ENCODE measurements at regions not wholly inside any gene's neighbourhood (a gene's known extent, or its start where the extent isn't known, plus 50 kb on each side); places are given as distances from the start of the nearest gene placed in this dataset.

GRCh38 chr9:126204197-126204596 lies 122.4 kb upstream of the MVB12B start:
- no peaks in the 10 kb centered on the region for H3K36me3 ChIP-seq (ENCODE audit: insufficient read depth, low read length, poor library complexity, severe bottlenecking)
- TF ChIP-seq EZH2 (IDR thresholded peaks at IDR 0.05; ENCODE audit: borderline replicate concordance, low read depth, low read length, poor library complexity, severe bottlenecking) (no peak), CTCF (conservative IDR thresholded peaks at IDR 0.05; ENCODE audit: low read depth, low read length) (no peak)
- ChIA-PET POLR2A (ENCODE audit: low non-redundant PET) (no interaction called here), CTCF (no interaction called here)
- H3K27me3 ChIP-seq (replicated peaks; ENCODE audit: insufficient read depth, low read depth, low read length, poor library complexity) = peaks cover 29% of the 10 kb centered on the region
- intact Hi-C loops (cut with micrococcal nuclease; ENCODE audit: unreplicated experiment) = no loop called here
- H3K4me1 ChIP-seq (ENCODE audit: insufficient read depth, low read length, poor library complexity, severe bottlenecking) = peaks cover 10% of the 10 kb centered on the region
- H3K4me3 ChIP-seq (ENCODE audit: low read depth, low read length, poor library complexity, severe bottlenecking) = no peak overlapping the region
- no peak for DNase-seq (ENCODE audit: low spot score)
- no peak overlapping the region for H3K27ac ChIP-seq (ENCODE audit: low read depth, low read length, poor library complexity, severe bottlenecking)
- BruUV-seq (replicated peaks) = no TSS peak
- no peaks in the 10 kb centered on the region for H3K9me3 ChIP-seq (ENCODE audit: low read depth, low read length, poor library complexity, severe bottlenecking)

GRCh38 chr9:126204708-126205225 lies 121.9 kb upstream of the MVB12B start:
- no TSS peak for BruUV-seq (replicated peaks)
- ChIA-PET POLR2A (ENCODE audit: low non-redundant PET) (no interaction called here), CTCF (no interaction called here)
- no peak for DNase-seq (ENCODE audit: low spot score)
- intact Hi-C loops (cut with micrococcal nuclease; ENCODE audit: unreplicated experiment) = no loop called here
- Histone ChIP-seq H3K36me3 (ENCODE audit: insufficient read depth, low read length, poor library complexity, severe bottlenecking) (no peaks in the 10 kb centered on the region), H3K27me3 (replicated peaks; ENCODE audit: insufficient read depth, low read depth, low read length, poor library complexity) (peaks cover 30% of the 10 kb centered on the region), H3K27ac (ENCODE audit: low read depth, low read length, poor library complexity, severe bottlenecking) (no peak overlapping the region), H3K4me1 (ENCODE audit: insufficient read depth, low read length, poor library complexity, severe bottlenecking) (peaks cover 10% of the 10 kb centered on the region), H3K4me3 (ENCODE audit: low read depth, low read length, poor library complexity, severe bottlenecking) (no peak overlapping the region), H3K9me3 (ENCODE audit: low read depth, low read length, poor library complexity, severe bottlenecking) (no peaks in the 10 kb centered on the region)
- no peak for TF ChIP-seq CTCF (conservative IDR thresholded peaks at IDR 0.05; ENCODE audit: low read depth, low read length)
- no peak for TF ChIP-seq EZH2 (IDR thresholded peaks at IDR 0.05; ENCODE audit: borderline replicate concordance, low read depth, low read length, poor library complexity, severe bottlenecking)

- Histone ChIP-seq H3K36me3 (ENCODE audit: insufficient read depth, low read length, poor library complexity, severe bottlenecking) (no peaks in the 10 kb centered on the region), H3K27ac (ENCODE audit: low read depth, low read length, poor library complexity, severe bottlenecking) (no peak overlapping the region), H3K9me3 (ENCODE audit: low read depth, low read length, poor library complexity, severe bottlenecking) (no peaks in the 10 kb centered on the region), H3K4me3 (ENCODE audit: low read depth, low read length, poor library complexity, severe bottlenecking) (no peak overlapping the region), H3K4me1 (ENCODE audit: insufficient read depth, low read length, poor library complexity, severe bottlenecking) (peaks cover 10% of the 10 kb centered on the region), H3K27me3 (replicated peaks; ENCODE audit: insufficient read depth, low read depth, low read length, poor library complexity) (peaks cover 29% of the 10 kb centered on the region)
- intact Hi-C loops (cut with micrococcal nuclease; ENCODE audit: unreplicated experiment) = no loop called here
- TF ChIP-seq EZH2 (IDR thresholded peaks at IDR 0.05; ENCODE audit: borderline replicate concordance, low read depth, low read length, poor library complexity, severe bottlenecking) (no peak), CTCF (conservative IDR thresholded peaks at IDR 0.05; ENCODE audit: low read depth, low read length) (no peak)
- BruUV-seq (replicated peaks) = no TSS peak
- ChIA-PET POLR2A (ENCODE audit: low non-redundant PET) (no interaction called here), CTCF (no interaction called here)
- peak; percentile 72 for DNase-seq (ENCODE audit: low spot score)
Observed at GRCh38 chr9:126205265-126205664, 121.4 kb upstream of the MVB12B start.
